ENCODE measurements at regions not wholly inside any gene's neighbourhood (a gene's known extent, or its start where the extent isn't known, plus 50 kb on each side); places are given as distances from the start of the nearest gene placed in this dataset.

- TF ChIP-seq CTCF (IDR thresholded peaks at IDR 0.05) (no peak), EZH2 (IDR thresholded peaks at IDR 0.05; ENCODE audit: borderline replicate concordance, insufficient read depth, low read depth, low read length, poor library complexity, severe bottlenecking) (no peak)
Measured at GRCh38 chr21:28136656-28137255, 855.9 kb downstream of the LTN1 start.
